GM23248 (cell line): ENCODE measurements at regions not wholly inside any gene's neighbourhood (a gene's known extent, or its start where the extent isn't known, plus 50 kb on each side); places are given as distances from the start of the nearest gene placed in this dataset.

Experiments
- EZH2 ChIP-seq: fragments of 200-600 bp; sonication (generic); IDR thresholded peaks from 2 replicates; pipeline ENCODE4 v1.6.1; 2018; ENCODE audit warnings: antibody characterized with exemption, mild to moderate bottlenecking; ENCODE audit not compliant: insufficient read depth, poor library complexity, severe bottlenecking
- EZH2phosphoT487 ChIP-seq: fragments of 200-600 bp; sonication (generic); IDR thresholded peaks from 2 replicates; pipeline ENCODE4 v1.6.1; 2018; ENCODE audit warnings: antibody characterized with exemption, moderate library complexity, mild to moderate bottlenecking, low read depth; ENCODE audit not compliant: insufficient read depth

DNA sequence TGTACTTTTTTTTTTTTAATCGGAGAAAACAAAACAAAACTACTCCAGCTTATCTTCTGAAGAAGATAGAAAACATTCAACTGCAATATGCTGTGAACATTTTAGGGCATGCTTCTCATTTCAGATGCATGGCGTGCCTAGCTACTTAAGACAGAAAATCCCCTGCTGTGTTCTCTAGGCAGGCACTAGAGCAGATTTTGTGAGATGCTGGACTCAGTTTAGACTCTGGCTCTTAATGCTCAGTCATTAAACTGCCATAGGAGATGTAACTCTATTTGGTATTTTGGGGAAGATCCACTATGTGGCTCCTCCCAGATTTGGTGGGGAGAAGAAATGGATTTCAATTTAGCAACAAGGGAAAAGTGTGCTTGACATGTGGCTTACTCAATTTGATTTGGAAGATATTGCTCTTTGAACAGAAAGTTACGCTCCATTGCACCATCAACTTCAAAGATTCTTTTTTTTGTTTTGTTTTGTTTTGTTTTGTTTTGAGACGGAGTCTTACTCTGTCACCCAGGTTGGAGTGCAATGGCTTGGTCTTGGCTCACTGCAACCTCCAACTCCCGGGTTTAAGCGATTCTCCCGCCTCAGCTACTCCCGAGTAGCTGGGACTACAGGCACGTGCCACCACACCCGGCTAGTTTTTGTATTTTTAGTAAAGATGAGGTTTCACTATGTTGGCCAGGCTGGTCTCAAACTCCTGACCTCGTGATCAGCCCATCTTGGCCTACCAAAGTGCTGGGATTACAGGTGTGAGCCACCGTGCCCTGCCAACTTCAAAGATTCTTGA is 62.0 kb upstream of the LEKR1 start:
- TF ChIP-seq EZH2phosphoT487: no peak
- no peak for TF ChIP-seq EZH2
